HepG2 (cell line): ENCODE measurements at regions not wholly inside any gene's neighbourhood (a gene's known extent, or its start where the extent isn't known, plus 50 kb on each side); places are given as distances from the start of the nearest gene placed in this dataset.
A peak's percentile ranks its signal among the peaks of the same experiment; 100 is the strongest.

Source experiments
- ATAC-seq: fragments of 200-7000 bp; cut with Tn5 transposase; 3 replicates; pipeline ENCODE4 v1.9.1; 2020; ENCODE audit warnings: mild to moderate bottlenecking, moderate library complexity
- BruUV-seq: library from RNA; stranded (reverse); fragments of 400-500 nt; replicated peaks from 2 replicates; lab custom pipeline; 2021; lab: Mats Ljungman, UMichigan
- CTCF ChIA-PET: fragments of 300-600 bp; formaldehyde crosslinking; extraction: SDS; loops from one replicate; lab custom pipeline; 2021; ENCODE audit warnings: low total read pairs, inconsistent platforms, low intra/inter-chr PET ratio; lab: Yijun Ruan, JAX
- POLR2A ChIA-PET: fragments of 350-600 bp; sonication (Branson Sonifier 250); formaldehyde crosslinking; loops from one replicate; lab custom pipeline; 2020; ENCODE audit warnings: antibody characterized with exemption, inconsistent platforms; lab: Yijun Ruan, JAX
- DNase-seq: peaks from one replicate; pipeline ENCODE4 v3.0.0-alpha.2; 2015; ENCODE audit warnings: low spot score
- FAIRE-seq: peaks from 3 replicates; lab custom pipeline; 2011; peaks lifted over from hg19 to GRCh38; lab: Jason Lieb, UNC
- H2AFZ ChIP-seq: one replicate; pipeline ENCODE4 v1.6.1; 2011; ENCODE audit warnings: low read length, inconsistent platforms
- H3K27ac ChIP-seq: fragments of 300-600 bp; 3 replicates; pipeline ENCODE4 v1.8.0; 2011; ENCODE audit warnings: mixed run types, mild to moderate bottlenecking, mixed read lengths, low read length, inconsistent platforms; ENCODE audit not compliant: insufficient read depth; ENCODE audit errors: extremely low read length
- H3K27me3 ChIP-seq, 2 experiments: fragments of 200-600 bp in 1 of 2; 2 replicates in 1 of 2; 3 replicates in 1 of 2; pipeline versions ENCODE4 v1.6.0 to v1.8.0; 2011; ENCODE audit warnings: low read length in 2 of 2, mild to moderate bottlenecking in 2 of 2, moderate library complexity in 2 of 2, inconsistent platforms in 1 of 2; ENCODE audit not compliant: insufficient read depth in 2 of 2, control insufficient read depth in 1 of 2
- H3K36me3 ChIP-seq, 2 experiments: fragments of 200-600 bp in 1 of 2; replicated peaks in 1 of 2; 2 replicates in 1 of 2; 3 replicates in 1 of 2; pipeline versions ENCODE4 v1.5.1 to v1.8.0; 2011; ENCODE audit warnings: low read length in 2 of 2, inconsistent platforms in 1 of 2; ENCODE audit not compliant: insufficient read depth in 2 of 2, control insufficient read depth in 1 of 2
- H3K4me1 ChIP-seq: 2 replicates; pipeline ENCODE4 v1.5.1; 2012; ENCODE audit warnings: low read length, inconsistent platforms; ENCODE audit not compliant: insufficient read depth
- H3K4me2 ChIP-seq: 2 replicates; pipeline ENCODE4 v1.6.0; 2011; ENCODE audit warnings: low read depth, low read length, inconsistent platforms
- H3K4me3 ChIP-seq, 3 experiments: fragments of 200-600 bp in 1 of 3; sonication (generic), shearing (Covaris generic) in 1 of 3; replicated peaks in 1 of 3; 2 replicates each; pipeline ENCODE4 v1.5.1; 2011 to 2016; ENCODE audit warnings: low read length in 3 of 3, inconsistent platforms in 2 of 3, low read depth in 2 of 3, mild to moderate bottlenecking in 2 of 3, control low read depth in 1 of 3, mixed read lengths in 1 of 3; ENCODE audit not compliant: insufficient read depth in 1 of 3
- H3K79me2 ChIP-seq: one replicate; pipeline ENCODE4 v1.6.1; 2011; ENCODE audit warnings: low read length, inconsistent platforms; ENCODE audit not compliant: insufficient read depth
- H3K9ac ChIP-seq: 2 replicates; pipeline ENCODE4 v1.6.0; 2011; ENCODE audit warnings: mild to moderate bottlenecking, low read depth, low read length, inconsistent platforms; ENCODE audit not compliant: insufficient read depth
- H3K9me3 ChIP-seq: 2 replicates; pipeline ENCODE4 v1.5.1; 2012; ENCODE audit warnings: mild to moderate bottlenecking, low read length
- H4K20me1 ChIP-seq: 2 replicates; pipeline ENCODE4 v1.6.0; 2011; ENCODE audit warnings: inconsistent platforms, mild to moderate bottlenecking, low read length, moderate library complexity; ENCODE audit not compliant: insufficient read depth
- CENPX ChIP-seq: sonication (generic); formaldehyde crosslinking; IDR thresholded peaks from 2 replicates; pipeline ENCODE4 v1.9.0; 2021; ENCODE audit warnings: mild to moderate bottlenecking, missing genetic modification reagents, moderate library complexity
- DNMT1 ChIP-seq: sonication (generic); formaldehyde crosslinking; IDR thresholded peaks from 2 replicates; pipeline ENCODE4 v1.5.1; 2020; ENCODE audit warnings: mild to moderate bottlenecking, missing genetic modification reagents
- MED13 ChIP-seq: sonication (generic); formaldehyde crosslinking; IDR thresholded peaks from 2 replicates; pipeline ENCODE4 v1.5.0; 2020; ENCODE audit warnings: missing genetic modification reagents
- NFIB ChIP-seq: sonication (generic); formaldehyde crosslinking; IDR thresholded peaks from 2 replicates; pipeline ENCODE4 v1.9.0; 2021; ENCODE audit warnings: missing genetic modification reagents, mild to moderate bottlenecking, borderline replicate concordance
- PAF1 ChIP-seq: IDR thresholded peaks from 2 replicates; pipeline ENCODE4 v1.6.1; 2016; ENCODE audit warnings: missing genetic modification reagents, missing compliant biosample characterization
- SMC3 ChIP-seq: IDR thresholded peaks from 2 replicates; pipeline ENCODE4 v1.6.1; 2011; ENCODE audit warnings: low read length, improper control_type of control experiment
- STAG1 ChIP-seq: sonication (generic); formaldehyde crosslinking; IDR thresholded peaks from 2 replicates; pipeline ENCODE4 v1.4.0; 2020; ENCODE audit warnings: missing genetic modification reagents
- TBX2 ChIP-seq: sonication (generic); formaldehyde crosslinking; IDR thresholded peaks from 2 replicates; pipeline ENCODE4 v1.5.0; 2020; ENCODE audit warnings: missing genetic modification reagents, mild to moderate bottlenecking, borderline replicate concordance
- TOPORS ChIP-seq: sonication (generic); formaldehyde crosslinking; IDR thresholded peaks from 2 replicates; pipeline ENCODE4 v1.8.0; 2023; ENCODE audit warnings: mild to moderate bottlenecking, missing genetic modification reagents
- ZNF205 ChIP-seq: IDR thresholded peaks from 2 replicates; pipeline ENCODE4 v1.6.1; 2018; ENCODE audit warnings: missing biosample characterization, missing genetic modification reagents
- ZNF33A ChIP-seq: sonication (generic); formaldehyde crosslinking; IDR thresholded peaks from 2 replicates; pipeline ENCODE4 v1.5.1; 2020; ENCODE audit warnings: missing genetic modification reagents, mild to moderate bottlenecking, moderate library complexity, borderline replicate concordance
- ZNF34 ChIP-seq: sonication (generic); formaldehyde crosslinking; IDR thresholded peaks from 2 replicates; pipeline ENCODE4 v1.4.0; 2020; ENCODE audit warnings: mild to moderate bottlenecking, missing genetic modification reagents, borderline replicate concordance
- WGBS: methylation state at CpG from one replicate; pipeline ENCODE4 v1.1.6; 2017; ENCODE audit warnings: low lambda C conversion rate; 5-methylcytosine and 5-hydroxymethylcytosine counted together
- in situ Hi-C: cut with HindIII; loops from 2 replicates; pipeline ENCODE4 v1.10.0; 2017; ENCODE audit warnings: low pct_unique_long_range_greater_than_20kb; ENCODE audit not compliant: extremely low pct_ligation_motif_present
- intact Hi-C: fragments of 100-400 bp; cut with micrococcal nuclease; formaldehyde crosslinking; loops from one replicate; pipeline ENCODE4 v1.10.0; 2022; ENCODE audit not compliant: unreplicated experiment
- TF ChIP-seq, protein P1 (sequence below): sonication (generic); formaldehyde crosslinking; IDR thresholded peaks from 2 replicates; pipeline ENCODE4 v1.8.1; 2023; ENCODE audit warnings: mild to moderate bottlenecking, missing genetic modification reagents, borderline replicate concordance
- TF ChIP-seq, protein P2 (sequence below): sonication (generic); formaldehyde crosslinking; IDR thresholded peaks from 2 replicates; pipeline ENCODE4 v1.5.0; 2020; ENCODE audit warnings: mild to moderate bottlenecking, missing genetic modification reagents, moderate library complexity
- TF ChIP-seq, protein P3 (sequence below): sonication (generic); formaldehyde crosslinking; IDR thresholded peaks from 2 replicates; pipeline ENCODE4 v1.4.0; 2020; ENCODE audit warnings: missing genetic modification reagents
- TF ChIP-seq, protein P4 (sequence below): IDR thresholded peaks from 2 replicates; pipeline ENCODE4 v1.6.1; 2016; ENCODE audit warnings: mild to moderate bottlenecking
- TF ChIP-seq, protein P5 (sequence below): sonication (generic); formaldehyde crosslinking; IDR thresholded peaks from 2 replicates; pipeline ENCODE4 v1.4.0; 2020; ENCODE audit warnings: missing genetic modification reagents

DNA sequence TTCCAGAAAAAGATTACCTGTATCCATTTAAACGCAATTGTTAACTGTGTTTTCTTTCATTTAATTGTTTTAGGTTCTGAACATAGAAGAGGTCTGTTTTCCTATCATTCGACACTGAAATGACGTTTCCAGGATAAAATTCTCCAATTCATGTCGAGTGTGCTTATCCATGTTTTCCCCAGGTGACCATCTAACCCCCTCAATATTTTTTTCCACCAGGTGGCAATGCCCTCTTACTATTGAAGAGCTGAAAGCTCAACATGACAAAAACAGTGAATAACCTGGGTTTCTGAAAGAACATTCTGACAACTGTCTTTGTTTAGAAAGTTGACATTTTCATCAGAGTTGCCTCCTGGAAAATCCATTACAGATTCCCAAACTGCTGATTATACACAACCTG is 948.7 kb downstream of the KCNJ2 start:
- Histone ChIP-seq H2AFZ (no peak overlapping the region), H3K9ac (no peak overlapping the region), H3K27me3 (no peaks in the 10 kb centered on the region), H4K20me1 (no peaks in the 10 kb centered on the region), H3K4me2 (no peak overlapping the region), H3K27ac (no peak overlapping the region), H3K4me1 (no peaks in the 10 kb centered on the region; the same call in 1 of the 2 replicates), H3K79me2 (no peaks in the 10 kb centered on the region), H3K9me3 (peaks cover 28% of the 10 kb centered on the region; the same call in 1 of the 2 replicates), H3K4me3 (no peak overlapping the region), H3K36me3 (no peaks in the 10 kb centered on the region)
- CTCF ChIA-PET = no interaction called here
- WGBS = 1% methylated on average over 4 of the region's 4 CpGs
- no peak for DNase-seq
- FAIRE-seq = no peak
- ATAC-seq = no peak
- POLR2A ChIA-PET = no interaction called here
- intact Hi-C loops = loop anchor here (2.0 kb wide), 1 partner anchor 343 kb away; no protein-coding TSS in a partner anchor
- in situ Hi-C loops = no loop called here
- BruUV-seq = no TSS peak
- no peak for TF ChIP-seq ZNF34 (CRISPR knock-in tag)
- TF ChIP-seq, protein P1, sequence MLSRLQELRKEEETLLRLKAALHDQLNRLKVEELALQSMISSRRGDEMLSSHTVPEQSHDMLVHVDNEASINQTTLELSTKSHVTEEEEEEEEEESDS (CRISPR knock-in tag) = no peak
- TF ChIP-seq, protein P2, sequence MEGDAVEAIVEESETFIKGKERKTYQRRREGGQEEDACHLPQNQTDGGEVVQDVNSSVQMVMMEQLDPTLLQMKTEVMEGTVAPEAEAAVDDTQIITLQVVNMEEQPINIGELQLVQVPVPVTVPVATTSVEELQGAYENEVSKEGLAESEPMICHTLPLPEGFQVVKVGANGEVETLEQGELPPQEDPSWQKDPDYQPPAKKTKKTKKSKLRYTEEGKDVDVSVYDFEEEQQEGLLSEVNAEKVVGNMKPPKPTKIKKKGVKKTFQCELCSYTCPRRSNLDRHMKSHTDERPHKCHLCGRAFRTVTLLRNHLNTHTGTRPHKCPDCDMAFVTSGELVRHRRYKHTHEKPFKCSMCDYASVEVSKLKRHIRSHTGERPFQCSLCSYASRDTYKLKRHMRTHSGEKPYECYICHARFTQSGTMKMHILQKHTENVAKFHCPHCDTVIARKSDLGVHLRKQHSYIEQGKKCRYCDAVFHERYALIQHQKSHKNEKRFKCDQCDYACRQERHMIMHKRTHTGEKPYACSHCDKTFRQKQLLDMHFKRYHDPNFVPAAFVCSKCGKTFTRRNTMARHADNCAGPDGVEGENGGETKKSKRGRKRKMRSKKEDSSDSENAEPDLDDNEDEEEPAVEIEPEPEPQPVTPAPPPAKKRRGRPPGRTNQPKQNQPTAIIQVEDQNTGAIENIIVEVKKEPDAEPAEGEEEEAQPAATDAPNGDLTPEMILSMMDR (CRISPR knock-in tag) = peak; percentile 53
- TF ChIP-seq, protein P3, sequence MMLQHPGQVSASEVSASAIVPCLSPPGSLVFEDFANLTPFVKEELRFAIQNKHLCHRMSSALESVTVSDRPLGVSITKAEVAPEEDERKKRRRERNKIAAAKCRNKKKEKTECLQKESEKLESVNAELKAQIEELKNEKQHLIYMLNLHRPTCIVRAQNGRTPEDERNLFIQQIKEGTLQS (CRISPR knock-in tag) = no peak
- no peak for TF ChIP-seq CENPX (CRISPR knock-in tag)
- TF ChIP-seq, protein P4, sequence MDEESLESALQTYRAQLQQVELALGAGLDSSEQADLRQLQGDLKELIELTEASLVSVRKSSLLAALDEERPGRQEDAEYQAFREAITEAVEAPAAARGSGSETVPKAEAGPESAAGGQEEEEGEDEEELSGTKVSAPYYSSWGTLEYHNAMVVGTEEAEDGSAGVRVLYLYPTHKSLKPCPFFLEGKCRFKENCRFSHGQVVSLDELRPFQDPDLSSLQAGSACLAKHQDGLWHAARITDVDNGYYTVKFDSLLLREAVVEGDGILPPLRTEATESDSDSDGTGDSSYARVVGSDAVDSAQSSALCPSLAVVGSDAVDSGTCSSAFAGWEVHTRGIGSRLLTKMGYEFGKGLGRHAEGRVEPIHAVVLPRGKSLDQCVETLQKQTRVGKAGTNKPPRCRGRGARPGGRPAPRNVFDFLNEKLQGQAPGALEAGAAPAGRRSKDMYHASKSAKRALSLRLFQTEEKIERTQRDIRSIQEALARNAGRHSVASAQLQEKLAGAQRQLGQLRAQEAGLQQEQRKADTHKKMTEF (CRISPR knock-in tag) = no peak
- TF ChIP-seq ZNF33A (CRISPR knock-in tag) = no peak
- peak; percentile 67 for TF ChIP-seq STAG1 (CRISPR knock-in tag)
- TF ChIP-seq, protein P5, sequence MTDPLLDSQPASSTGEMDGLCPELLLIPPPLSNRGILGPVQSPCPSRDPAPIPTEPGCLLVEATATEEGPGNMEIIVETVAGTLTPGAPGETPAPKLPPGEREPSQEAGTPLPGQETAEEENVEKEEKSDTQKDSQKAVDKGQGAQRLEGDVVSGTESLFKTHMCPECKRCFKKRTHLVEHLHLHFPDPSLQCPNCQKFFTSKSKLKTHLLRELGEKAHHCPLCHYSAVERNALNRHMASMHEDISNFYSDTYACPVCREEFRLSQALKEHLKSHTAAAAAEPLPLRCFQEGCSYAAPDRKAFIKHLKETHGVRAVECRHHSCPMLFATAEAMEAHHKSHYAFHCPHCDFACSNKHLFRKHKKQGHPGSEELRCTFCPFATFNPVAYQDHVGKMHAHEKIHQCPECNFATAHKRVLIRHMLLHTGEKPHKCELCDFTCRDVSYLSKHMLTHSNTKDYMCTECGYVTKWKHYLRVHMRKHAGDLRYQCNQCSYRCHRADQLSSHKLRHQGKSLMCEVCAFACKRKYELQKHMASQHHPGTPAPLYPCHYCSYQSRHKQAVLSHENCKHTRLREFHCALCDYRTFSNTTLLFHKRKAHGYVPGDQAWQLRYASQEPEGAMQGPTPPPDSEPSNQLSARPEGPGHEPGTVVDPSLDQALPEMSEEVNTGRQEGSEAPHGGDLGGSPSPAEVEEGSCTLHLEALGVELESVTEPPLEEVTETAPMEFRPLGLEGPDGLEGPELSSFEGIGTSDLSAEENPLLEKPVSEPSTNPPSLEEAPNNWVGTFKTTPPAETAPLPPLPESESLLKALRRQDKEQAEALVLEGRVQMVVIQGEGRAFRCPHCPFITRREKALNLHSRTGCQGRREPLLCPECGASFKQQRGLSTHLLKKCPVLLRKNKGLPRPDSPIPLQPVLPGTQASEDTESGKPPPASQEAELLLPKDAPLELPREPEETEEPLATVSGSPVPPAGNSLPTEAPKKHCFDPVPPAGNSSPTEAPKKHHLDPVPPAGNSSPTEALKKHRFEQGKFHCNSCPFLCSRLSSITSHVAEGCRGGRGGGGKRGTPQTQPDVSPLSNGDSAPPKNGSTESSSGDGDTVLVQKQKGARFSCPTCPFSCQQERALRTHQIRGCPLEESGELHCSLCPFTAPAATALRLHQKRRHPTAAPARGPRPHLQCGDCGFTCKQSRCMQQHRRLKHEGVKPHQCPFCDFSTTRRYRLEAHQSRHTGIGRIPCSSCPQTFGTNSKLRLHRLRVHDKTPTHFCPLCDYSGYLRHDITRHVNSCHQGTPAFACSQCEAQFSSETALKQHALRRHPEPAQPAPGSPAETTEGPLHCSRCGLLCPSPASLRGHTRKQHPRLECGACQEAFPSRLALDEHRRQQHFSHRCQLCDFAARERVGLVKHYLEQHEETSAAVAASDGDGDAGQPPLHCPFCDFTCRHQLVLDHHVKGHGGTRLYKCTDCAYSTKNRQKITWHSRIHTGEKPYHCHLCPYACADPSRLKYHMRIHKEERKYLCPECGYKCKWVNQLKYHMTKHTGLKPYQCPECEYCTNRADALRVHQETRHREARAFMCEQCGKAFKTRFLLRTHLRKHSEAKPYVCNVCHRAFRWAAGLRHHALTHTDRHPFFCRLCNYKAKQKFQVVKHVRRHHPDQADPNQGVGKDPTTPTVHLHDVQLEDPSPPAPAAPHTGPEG = no peak
- TF ChIP-seq MED13 (CRISPR knock-in tag) = no peak
- peak; percentile 34; the same call in 1 of the 2 replicates for TF ChIP-seq SMC3
- no peak for TF ChIP-seq TOPORS (CRISPR knock-in tag)
- no peak for TF ChIP-seq TBX2 (CRISPR knock-in tag)
- no peak for TF ChIP-seq DNMT1 (CRISPR knock-in tag)
- TF ChIP-seq NFIB (CRISPR knock-in tag) = no peak
- TF ChIP-seq PAF1 (CRISPR knock-in tag) = no peak
- TF ChIP-seq ZNF205 (CRISPR knock-in tag) = no peak
